DOHH2 (cell line): ENCODE measurements at regions not wholly inside any gene's neighbourhood (a gene's known extent, or its start where the extent isn't known, plus 50 kb on each side); places are given as distances from the start of the nearest gene placed in this dataset.

ENCODE experiments used
- H3F3A ChIP-seq: fragments of 200-600 bp; sonication (generic), shearing (Covaris generic); 2 replicates; pipeline ENCODE4 v1.6.0; 2016; ENCODE audit warnings: antibody characterized with exemption, mild to moderate bottlenecking; ENCODE audit not compliant: control insufficient read depth, insufficient read depth
- H3K27ac ChIP-seq: fragments of 200-600 bp; sonication (generic); 2 replicates; pipeline ENCODE4 v1.5.1; 2014; ENCODE audit warnings: low read depth, mild to moderate bottlenecking, low read length, moderate library complexity
- H3K27me3 ChIP-seq: fragments of 200-600 bp; sonication (generic); 2 replicates; pipeline ENCODE4 v1.6.1; 2014; ENCODE audit warnings: mild to moderate bottlenecking, low read length, mixed read lengths; ENCODE audit not compliant: control insufficient read depth
- H3K36me3 ChIP-seq: fragments of 200-600 bp; sonication (generic); 2 replicates; pipeline ENCODE4 v1.6.1; 2014; ENCODE audit warnings: mild to moderate bottlenecking, low read length, moderate library complexity, mixed read lengths; ENCODE audit not compliant: control insufficient read depth
- H3K4me1 ChIP-seq: fragments of 200-600 bp; sonication (generic); 2 replicates; pipeline ENCODE4 v1.6.1; 2014; ENCODE audit warnings: mild to moderate bottlenecking, low read length, mixed read lengths; ENCODE audit not compliant: control insufficient read depth
- H3K4me2 ChIP-seq: fragments of 200-600 bp; sonication (generic); 2 replicates; pipeline ENCODE4 v1.6.0; 2014; ENCODE audit warnings: mild to moderate bottlenecking, low read length, moderate library complexity
- H3K4me3 ChIP-seq: fragments of 200-600 bp; sonication (generic); 2 replicates; pipeline ENCODE4 v1.5.1; 2014; ENCODE audit warnings: mild to moderate bottlenecking, low read length, mixed read lengths
- H3K79me2 ChIP-seq: fragments of 200-600 bp; sonication (generic); 2 replicates; pipeline ENCODE4 v1.6.1; 2014; ENCODE audit warnings: mild to moderate bottlenecking, low read length, mixed read lengths; ENCODE audit not compliant: control insufficient read depth
- H3K9me2 ChIP-seq: fragments of 200-600 bp; sonication (generic); replicated peaks from 2 replicates; pipeline ENCODE4 v1.6.1; 2014; ENCODE audit warnings: mild to moderate bottlenecking, low read length, mixed read lengths; ENCODE audit not compliant: control insufficient read depth
- H3K9me3 ChIP-seq: fragments of 200-600 bp; sonication (generic); 2 replicates; pipeline ENCODE4 v1.6.1; 2014; ENCODE audit warnings: antibody characterized with exemption, low read length, mixed read lengths; ENCODE audit not compliant: control insufficient read depth, insufficient read depth
- H4K20me1 ChIP-seq: fragments of 200-600 bp; sonication (generic); 2 replicates; pipeline ENCODE4 v1.6.0; 2014; ENCODE audit warnings: low read depth, mild to moderate bottlenecking, antibody characterized with exemption, low read length, moderate library complexity; ENCODE audit not compliant: control insufficient read depth, insufficient read depth
- CTCF ChIP-seq: fragments of 200-600 bp; sonication (generic); IDR thresholded peaks from one replicate; pipeline ENCODE4 v1.5.1; 2014; ENCODE audit warnings: antibody characterized with exemption, mild to moderate bottlenecking, low read depth, low read length; ENCODE audit not compliant: poor library complexity, severe bottlenecking
- EZH2phosphoT487 ChIP-seq: fragments of 200-600 bp; sonication (generic); IDR thresholded peaks from 2 replicates; pipeline ENCODE4 v1.6.1; 2017; ENCODE audit warnings: borderline replicate concordance, mild to moderate bottlenecking, antibody characterized with exemption, low read length, moderate library complexity, mixed read lengths

- Histone ChIP-seq H4K20me1 (no peaks in the 10 kb centered on the region), H3K4me3 (no peak overlapping the region), H3K27me3 (no peaks in the 10 kb centered on the region), H3K4me1 (no peaks in the 10 kb centered on the region), H3K9me3 (no peaks in the 10 kb centered on the region), H3K27ac (no peak overlapping the region), H3K79me2 (no peaks in the 10 kb centered on the region), H3K4me2 (no peak overlapping the region), H3F3A (no peaks in the 10 kb centered on the region), H3K9me2 (no peaks in the 10 kb centered on the region), H3K36me3 (no peaks in the 10 kb centered on the region)
- TF ChIP-seq EZH2phosphoT487 (no peak), CTCF (no peak)
Observed at GRCh38 chr3:117893638-117894037, 1141.0 kb downstream of the IGSF11 start.

GRCh38 chr3:117898722-117899522 lies 1135.7 kb downstream of the IGSF11 start:
- Histone ChIP-seq H4K20me1 (no peaks in the 10 kb centered on the region), H3K27me3 (no peaks in the 10 kb centered on the region), H3K36me3 (no peaks in the 10 kb centered on the region), H3K4me2 (no peak overlapping the region), H3K27ac (no peak overlapping the region), H3K79me2 (no peaks in the 10 kb centered on the region), H3K4me3 (no peak overlapping the region), H3K4me1 (no peaks in the 10 kb centered on the region), H3F3A (no peaks in the 10 kb centered on the region), H3K9me3 (no peaks in the 10 kb centered on the region), H3K9me2 (no peaks in the 10 kb centered on the region)
- TF ChIP-seq EZH2phosphoT487 = no peak
- peak; percentile 62 for TF ChIP-seq CTCF

GRCh38 chr3:117903226-117903625 lies 1131.4 kb downstream of the IGSF11 start:
- Histone ChIP-seq H3F3A (no peaks in the 10 kb centered on the region), H3K79me2 (no peaks in the 10 kb centered on the region), H4K20me1 (no peaks in the 10 kb centered on the region), H3K27ac (no peak overlapping the region), H3K27me3 (no peaks in the 10 kb centered on the region), H3K9me2 (no peaks in the 10 kb centered on the region), H3K36me3 (no peaks in the 10 kb centered on the region), H3K9me3 (no peaks in the 10 kb centered on the region), H3K4me1 (no peaks in the 10 kb centered on the region), H3K4me3 (no peak overlapping the region), H3K4me2 (no peak overlapping the region)
- TF ChIP-seq EZH2phosphoT487 (no peak), CTCF (no peak)
